B cell (primary cell): ENCODE measurements at regions not wholly inside any gene's neighbourhood (a gene's known extent, or its start where the extent isn't known, plus 50 kb on each side); places are given as distances from the start of the nearest gene placed in this dataset.

Experiments
- ATAC-seq: fragments of 200-7000 bp; cut with Tn5 transposase; one replicate; pipeline ENCODE4 v1.10.0; 2021; ENCODE audit warnings: low read depth, mild to moderate bottlenecking, moderate number of reproducible peaks, moderate library complexity
- CTCF ChIA-PET: fragments of 350-600 bp; sonication (Branson Sonifier 250); formaldehyde crosslinking; loops from one replicate; lab custom pipeline; 2021; ENCODE audit warnings: antibody characterized with exemption, inconsistent platforms; lab: Charles Lee
- POLR2A ChIA-PET: fragments of 350-600 bp; sonication (Branson Sonifier 250); formaldehyde crosslinking; loops from one replicate; lab custom pipeline; 2021; ENCODE audit warnings: antibody characterized with exemption; lab: Charles Lee
- DNase-seq: peaks from one replicate; pipeline ENCODE4 v3.0.0; 2013
- H2AFZ ChIP-seq: 2 replicates; pipeline ENCODE4 v1.6.1; 2012; ENCODE audit warnings: mild to moderate bottlenecking, low read depth, low read length; ENCODE audit not compliant: insufficient read depth, poor library complexity, severe bottlenecking
- H3K27ac ChIP-seq, 2 donors: 1 replicate in 1 of 2; 2 replicates in 1 of 2; pipeline ENCODE4 v1.5.1; 2012 to 2013; ENCODE audit warnings: low read length in 2 of 2, mild to moderate bottlenecking in 2 of 2, moderate library complexity in 1 of 2
- H3K27me3 ChIP-seq, 4 experiments: fragments of 200-600 bp in 1 of 4; sonication (generic) in 1 of 4; replicated peaks in 1 of 4; 1 replicate in 2 of 4; 2 replicates in 2 of 4; pipeline versions ENCODE4 v1.6.1 to v1.7.0; 2013 to 2016; ENCODE audit warnings: low read length in 3 of 4, mild to moderate bottlenecking in 2 of 4, mixed read lengths in 1 of 4, moderate library complexity in 1 of 4; ENCODE audit not compliant: insufficient read depth in 4 of 4, control insufficient read depth in 3 of 4; ENCODE audit errors: control extremely low read depth in 1 of 4
- H3K36me3 ChIP-seq, 2 experiments: replicated peaks in 1 of 2; 1 replicate in 1 of 2; 2 replicates in 1 of 2; pipeline versions ENCODE4 v1.6.1 to v1.7.1; 2013; ENCODE audit warnings: low read length in 1 of 2; ENCODE audit not compliant: insufficient read depth in 2 of 2, control insufficient read depth in 1 of 2; ENCODE audit errors: control extremely low read depth in 1 of 2, extremely low read depth in 1 of 2
- H3K4me1 ChIP-seq, 2 donors: fragments of 200-600 bp in 1 of 2; sonication (generic) in 1 of 2; 1 replicate in 1 of 2; 2 replicates in 1 of 2; pipeline versions ENCODE4 v1.5.1 to v1.6.1; 2013 to 2017; ENCODE audit warnings: low read length in 2 of 2; ENCODE audit not compliant: control insufficient read depth in 2 of 2, insufficient read depth in 2 of 2
- H3K4me2 ChIP-seq: replicated peaks from 2 replicates; pipeline ENCODE3; 2012; ENCODE audit warnings: mild to moderate bottlenecking, low read depth, low read length; ENCODE audit not compliant: poor library complexity, severe bottlenecking
- H3K4me3 ChIP-seq, 5 experiments: fragments of 200-600 bp in 1 of 5; sonication (generic) in 1 of 5; 1 replicate in 3 of 5; 2 replicates in 2 of 5; pipeline versions ENCODE4 v1.5.1 to v1.7.0; 2011 to 2016; ENCODE audit warnings: low read length in 4 of 5, mild to moderate bottlenecking in 4 of 5, low read depth in 2 of 5, control low read depth in 1 of 5, moderate library complexity in 1 of 5; ENCODE audit not compliant: insufficient read depth in 1 of 5; ENCODE audit errors: control extremely low read depth in 1 of 5, extremely low read depth in 1 of 5
- H3K79me2 ChIP-seq: fragments of 200-600 bp; sonication (generic); one replicate; pipeline ENCODE4 v1.6.0; 2016; ENCODE audit warnings: low read length; ENCODE audit not compliant: control insufficient read depth, insufficient read depth
- H3K9ac ChIP-seq: fragments of 200-600 bp; sonication (generic); 2 replicates; pipeline ENCODE4 v1.6.1; 2017; ENCODE audit warnings: mild to moderate bottlenecking, low read length, moderate library complexity
- H3K9me3 ChIP-seq, 3 donors: one replicate each; pipeline versions ENCODE4 v1.6.1 to v1.7.1; 2013; ENCODE audit warnings: low read length in 2 of 3; ENCODE audit not compliant: control insufficient read depth in 2 of 3, insufficient read depth in 1 of 3; ENCODE audit errors: control extremely low read depth in 1 of 3
- H4K20me1 ChIP-seq: 2 replicates; pipeline ENCODE4 v1.6.0; 2012; ENCODE audit warnings: mild to moderate bottlenecking, low read length; ENCODE audit not compliant: insufficient read depth, control insufficient read depth, poor library complexity, severe bottlenecking
- H3K27ac Mint-ChIP-seq: one replicate; pipeline ENCODE4 v1.8.0; 2021; ENCODE audit warnings: mixed read lengths
- H3K27me3 Mint-ChIP-seq: one replicate; pipeline ENCODE4 v1.8.0; 2021; ENCODE audit warnings: mixed read lengths
- H3K4me1 Mint-ChIP-seq: one replicate; pipeline ENCODE4 v1.8.0; 2021; ENCODE audit warnings: mixed read lengths
- H3K4me3 Mint-ChIP-seq: one replicate; pipeline ENCODE4 v1.8.0; 2021; ENCODE audit warnings: mixed read lengths
- H3K9me3 Mint-ChIP-seq: one replicate; pipeline ENCODE4 v1.8.0; 2022; ENCODE audit warnings: mixed read lengths; ENCODE audit not compliant: insufficient read depth
- EZH2 ChIP-seq: IDR thresholded peaks from 2 replicates; pipeline ENCODE4 v1.6.1; 2012; ENCODE audit warnings: borderline replicate concordance, low read depth, mild to moderate bottlenecking, moderate library complexity, low read length; ENCODE audit not compliant: insufficient read depth, poor library complexity, severe bottlenecking
- WGBS: methylation state at CpG from one replicate; pipeline ENCODE4 v1.1.5; 2013; ENCODE audit warnings: missing lambda C conversion rate; ENCODE audit not compliant: insufficient coverage; 5-methylcytosine and 5-hydroxymethylcytosine counted together
- intact Hi-C: fragments of 100-400 bp; cut with micrococcal nuclease; formaldehyde crosslinking; loops from one replicate; pipeline ENCODE4 v1.10.0; 2022
- TF ChIP-seq, protein P1 (sequence below): fragments of 200-600 bp; IDR thresholded peaks from one replicate; pipeline ENCODE4 v1.8.0; 2022; ENCODE audit warnings: antibody characterized with exemption, mild to moderate bottlenecking

DNA sequence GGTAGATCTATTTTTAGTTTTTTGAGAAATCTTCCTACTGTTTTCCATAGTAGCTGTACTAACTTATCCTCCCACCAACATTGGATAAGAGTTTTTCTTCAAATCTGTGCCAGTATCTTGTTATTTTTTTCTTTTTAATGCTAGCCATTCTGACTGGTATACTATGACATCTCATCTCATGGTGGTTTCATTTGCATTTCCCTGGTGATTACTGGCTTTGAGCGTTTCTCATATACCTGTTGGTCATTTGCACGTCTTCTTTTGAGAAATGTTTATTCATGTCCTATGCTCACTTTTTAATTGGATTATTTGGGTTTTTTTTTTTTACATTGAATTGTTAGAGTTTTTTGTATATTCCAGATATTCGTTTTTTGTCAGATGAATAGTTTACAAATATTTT is 398.1 kb downstream of the OCA2 start:
- Histone ChIP-seq H3K27me3 (no peaks in the 10 kb centered on the region), H3K9ac (no peak overlapping the region), H3K4me3 (no peak overlapping the region), H3K36me3 (no peaks in the 10 kb centered on the region), H2AFZ (no peak overlapping the region), H4K20me1 (no peaks in the 10 kb centered on the region), H3K9me3 (peaks cover 0 to 29% (median 0%) of the 10 kb centered on the region in 3 donors), H3K79me2 (no peaks in the 10 kb centered on the region), H3K4me1 (no peaks in the 10 kb centered on the region), H3K27ac (no peak overlapping the region), H3K4me2 (no peak overlapping the region)
- ATAC-seq (no peak), DNase-seq (no peak)
- H3K27me3 Mint-ChIP-seq = no peaks in the 10 kb centered on the region
- H3K4me3 Mint-ChIP-seq = no peak overlapping the region
- peaks cover 5% of the 10 kb centered on the region for H3K9me3 Mint-ChIP-seq
- TF ChIP-seq EZH2 = no peak
- TF ChIP-seq, protein P1, sequence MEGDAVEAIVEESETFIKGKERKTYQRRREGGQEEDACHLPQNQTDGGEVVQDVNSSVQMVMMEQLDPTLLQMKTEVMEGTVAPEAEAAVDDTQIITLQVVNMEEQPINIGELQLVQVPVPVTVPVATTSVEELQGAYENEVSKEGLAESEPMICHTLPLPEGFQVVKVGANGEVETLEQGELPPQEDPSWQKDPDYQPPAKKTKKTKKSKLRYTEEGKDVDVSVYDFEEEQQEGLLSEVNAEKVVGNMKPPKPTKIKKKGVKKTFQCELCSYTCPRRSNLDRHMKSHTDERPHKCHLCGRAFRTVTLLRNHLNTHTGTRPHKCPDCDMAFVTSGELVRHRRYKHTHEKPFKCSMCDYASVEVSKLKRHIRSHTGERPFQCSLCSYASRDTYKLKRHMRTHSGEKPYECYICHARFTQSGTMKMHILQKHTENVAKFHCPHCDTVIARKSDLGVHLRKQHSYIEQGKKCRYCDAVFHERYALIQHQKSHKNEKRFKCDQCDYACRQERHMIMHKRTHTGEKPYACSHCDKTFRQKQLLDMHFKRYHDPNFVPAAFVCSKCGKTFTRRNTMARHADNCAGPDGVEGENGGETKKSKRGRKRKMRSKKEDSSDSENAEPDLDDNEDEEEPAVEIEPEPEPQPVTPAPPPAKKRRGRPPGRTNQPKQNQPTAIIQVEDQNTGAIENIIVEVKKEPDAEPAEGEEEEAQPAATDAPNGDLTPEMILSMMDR = no peak
- no peak overlapping the region for H3K27ac Mint-ChIP-seq
- WGBS = 100% methylated on average over 1 of the region's 3 CpGs
- intact Hi-C loops = no loop called here
- CTCF ChIA-PET = no interaction called here
- POLR2A ChIA-PET = no interaction called here
- H3K4me1 Mint-ChIP-seq = no peaks in the 10 kb centered on the region

DNA sequence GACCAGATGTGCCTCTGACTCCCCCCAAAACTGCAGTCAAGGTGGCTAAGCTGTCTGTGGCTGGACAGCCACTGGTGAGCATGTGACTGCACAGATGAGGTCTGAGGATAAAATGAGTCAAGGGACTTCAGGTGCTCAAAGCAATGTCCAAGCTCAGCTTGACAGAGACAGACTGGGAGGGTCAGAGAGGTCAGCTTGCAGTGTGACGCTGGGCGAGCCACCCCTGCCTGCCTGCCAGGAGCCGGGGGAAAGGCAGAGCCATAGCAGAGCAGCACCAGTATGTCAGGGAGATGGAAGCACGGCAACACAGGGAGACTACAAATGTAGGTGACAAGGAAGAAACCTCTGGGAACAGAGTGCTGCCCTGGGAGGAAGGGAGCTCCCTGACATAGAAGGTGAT is 399.4 kb downstream of the OCA2 start:
- Mint-ChIP-seq H3K4me3 (no peak overlapping the region), H3K27me3 (no peaks in the 10 kb centered on the region), H3K27ac (no peak overlapping the region), H3K9me3 (peaks cover 4% of the 10 kb centered on the region), H3K4me1 (no peaks in the 10 kb centered on the region)
- H3K79me2 ChIP-seq = no peaks in the 10 kb centered on the region
- H2AFZ ChIP-seq = no peak overlapping the region
- intact Hi-C loops = no loop called here
- H3K27me3 ChIP-seq = no peaks in the 10 kb centered on the region
- no peak overlapping the region for H3K27ac ChIP-seq
- no peak for DNase-seq
- H4K20me1 ChIP-seq = no peaks in the 10 kb centered on the region
- 83% methylated on average over 4 of the region's 4 CpGs for WGBS
- no peak for ATAC-seq
- no peak overlapping the region for H3K9ac ChIP-seq
- no peak for TF ChIP-seq EZH2
- TF ChIP-seq, protein P1 = no peak
- no peaks in the 10 kb centered on the region for H3K36me3 ChIP-seq
- no peak overlapping the region for H3K4me2 ChIP-seq
- CTCF ChIA-PET = no interaction called here
- no peak overlapping the region for H3K4me3 ChIP-seq
- peaks cover 0 to 27% (median 0%) of the 10 kb centered on the region in 3 donors for H3K9me3 ChIP-seq
- H3K4me1 ChIP-seq = no peaks in the 10 kb centered on the region
- POLR2A ChIA-PET = no interaction called here
